SK-N-SH (cell line): ENCODE measurements at regions not wholly inside any gene's neighbourhood (a gene's known extent, or its start where the extent isn't known, plus 50 kb on each side); places are given as distances from the start of the nearest gene placed in this dataset.

Experiments used
- CTCF ChIA-PET: fragments of 300-600, 350-600 bp; formaldehyde crosslinking; extraction: SDS; loops from one replicate; lab custom pipeline; 2021; lab: Yijun Ruan, JAX
- POLR2A ChIA-PET: fragments of 350-600 bp; sonication (Branson Sonifier 250); formaldehyde crosslinking; extraction: SDS; loops from one replicate; lab custom pipeline; 2020; ENCODE audit warnings: antibody characterized with exemption, inconsistent platforms; lab: Yijun Ruan, JAX
- DNase-seq: peaks from one replicate; pipeline ENCODE4 v3.0.0; 2012
- H2AFZ ChIP-seq: fragments of 200-600 bp; sonication (generic); 2 replicates; pipeline ENCODE4 v1.8.1; 2016; ENCODE audit warnings: antibody characterized with exemption, mild to moderate bottlenecking, low read depth
- H3F3A ChIP-seq: fragments of 200-600 bp; sonication (generic); replicated peaks from 2 replicates; pipeline ENCODE3; 2016; ENCODE audit warnings: antibody characterized with exemption, mild to moderate bottlenecking; ENCODE audit not compliant: insufficient read depth
- H3K27ac ChIP-seq, 2 experiments: fragments of 200-500 bp in 1 of 2; fragments of 200-600 bp in 1 of 2; sonication (Bioruptor generic) in 1 of 2; sonication (generic), shearing (Covaris generic) in 1 of 2; 2 replicates each; pipeline versions ENCODE4 v1.5.1 to v1.6.1; 2014 to 2016; ENCODE audit warnings: low read depth in 2 of 2, inconsistent platforms in 1 of 2, low read length in 1 of 2, mild to moderate bottlenecking in 1 of 2, mixed read lengths in 1 of 2
- H3K27me3 ChIP-seq: fragments of 200-600 bp; sonication (generic), shearing (Covaris generic); 2 replicates; pipeline ENCODE4 v1.6.1; 2016; ENCODE audit warnings: mixed run types; ENCODE audit not compliant: insufficient read depth
- H3K36me3 ChIP-seq, 2 experiments: fragments of 200-500 bp in 1 of 2; fragments of 200-600 bp in 1 of 2; sonication (Bioruptor generic) in 1 of 2; sonication (generic) in 1 of 2; replicated peaks in 1 of 2; 2 replicates each; pipeline versions ENCODE3 to v1.5.1; 2014 to 2016; ENCODE audit warnings: low read length in 1 of 2, mild to moderate bottlenecking in 1 of 2; ENCODE audit not compliant: insufficient read depth in 2 of 2, control insufficient read depth in 1 of 2
- H3K4me1 ChIP-seq, 2 experiments: fragments of 200-500 bp in 1 of 2; fragments of 200-600 bp in 1 of 2; sonication (Bioruptor generic) in 1 of 2; sonication (generic), shearing (Covaris generic) in 1 of 2; 2 replicates each; pipeline versions ENCODE4 v1.5.1 to v1.6.1; 2014 to 2016; ENCODE audit warnings: low read depth in 1 of 2, low read length in 1 of 2, mixed run types in 1 of 2; ENCODE audit not compliant: insufficient read depth in 2 of 2, control insufficient read depth in 1 of 2
- H3K4me2 ChIP-seq: fragments of 200-600 bp; sonication (generic), shearing (Covaris generic); 2 replicates; pipeline ENCODE4 v1.6.1; 2017; ENCODE audit warnings: mixed run types
- H3K4me3 ChIP-seq, 2 experiments: fragments of 200-500 bp in 1 of 2; fragments of 200-600 bp in 1 of 2; sonication (Bioruptor generic) in 1 of 2; sonication (generic), shearing (Covaris generic) in 1 of 2; 2 replicates each; pipeline versions ENCODE4 v1.5.1 to v1.8.1; 2014 to 2016; ENCODE audit warnings: low read depth in 2 of 2, inconsistent platforms in 1 of 2, low read length in 1 of 2, mild to moderate bottlenecking in 1 of 2, mixed read lengths in 1 of 2, moderate library complexity in 1 of 2
- H3K79me2 ChIP-seq: fragments of 200-600 bp; sonication (generic); 2 replicates; pipeline ENCODE4 v1.8.1; 2017; ENCODE audit warnings: mild to moderate bottlenecking; ENCODE audit not compliant: insufficient read depth
- H3K9ac ChIP-seq: fragments of 200-600 bp; sonication (generic); 2 replicates; pipeline ENCODE4 v1.6.1; 2017; ENCODE audit warnings: mixed run types
- H3K9me2 ChIP-seq: fragments of 200-600 bp; sonication (generic); 2 replicates; pipeline ENCODE4 v1.6.1; 2017; ENCODE audit warnings: mixed run types
- H3K9me3 ChIP-seq: fragments of 200-600 bp; sonication (generic); 2 replicates; pipeline ENCODE4 v1.6.1; 2017; ENCODE audit warnings: mixed run types, mild to moderate bottlenecking, moderate library complexity
- H4K20me1 ChIP-seq: fragments of 200-600 bp; sonication (generic); 2 replicates; pipeline ENCODE4 v1.6.1; 2017; ENCODE audit warnings: mild to moderate bottlenecking, mixed run types; ENCODE audit not compliant: insufficient read depth
- CHD2 ChIP-seq: fragments of 150-350 bp; IDR thresholded peaks from 2 replicates; pipeline ENCODE4 v1.6.1; 2018; ENCODE audit warnings: low read length; ENCODE audit not compliant: partially characterized antibody
- CTCF ChIP-seq: fragments of 200-600 bp; sonication (generic); IDR thresholded peaks from 2 replicates; pipeline ENCODE4 v1.6.1; 2017; ENCODE audit warnings: antibody characterized with exemption, mild to moderate bottlenecking, moderate library complexity
- EZH2phosphoT487 ChIP-seq: fragments of 200-600 bp; sonication (generic); IDR thresholded peaks from 2 replicates; pipeline ENCODE4 v1.6.1; 2017; ENCODE audit warnings: low read depth, mixed run types, mild to moderate bottlenecking, antibody characterized with exemption, moderate library complexity, borderline replicate concordance
- IRF3 ChIP-seq: fragments of 150-350 bp; IDR thresholded peaks from 2 replicates; pipeline ENCODE4 v1.6.1; 2016; ENCODE audit warnings: mild to moderate bottlenecking, low read depth, low read length
- MAX ChIP-seq: IDR thresholded peaks from 2 replicates; pipeline ENCODE4 v1.4.0; 2012; ENCODE audit warnings: low read depth
- MXI1 ChIP-seq: IDR thresholded peaks from 2 replicates; pipeline ENCODE4 v1.6.1; 2012; ENCODE audit warnings: mild to moderate bottlenecking, low read depth, low read length, improper control_type of control experiment
- NRF1 ChIP-seq: IDR thresholded peaks from 2 replicates; pipeline ENCODE4 v1.6.1; 2012; ENCODE audit warnings: low read depth, mild to moderate bottlenecking, low read length
- POLR2AphosphoS5 ChIP-seq: IDR thresholded peaks from 2 replicates; pipeline ENCODE4 v1.6.1; 2012; ENCODE audit warnings: low read depth, low read length
- RCOR1 ChIP-seq: fragments of 150-350 bp; IDR thresholded peaks from 2 replicates; pipeline ENCODE4 v1.6.1; 2017; ENCODE audit warnings: antibody characterized with exemption, low read length
- SMC3 ChIP-seq: IDR thresholded peaks from 2 replicates; pipeline ENCODE4 v1.6.1; 2012; ENCODE audit warnings: low read depth, low read length, improper control_type of control experiment
- TAF1 ChIP-seq: IDR thresholded peaks from 2 replicates; pipeline ENCODE4 v1.6.1; 2012; ENCODE audit warnings: low read depth, mild to moderate bottlenecking, low read length, moderate library complexity, borderline replicate concordance
- TCF12 ChIP-seq: IDR thresholded peaks from 2 replicates; pipeline ENCODE4 v1.4.0; 2012
- USF2 ChIP-seq: fragments of 150-350 bp; IDR thresholded peaks from 2 replicates; pipeline ENCODE4 v1.6.1; 2017; ENCODE audit warnings: antibody characterized with exemption, low read length, low read depth, borderline replicate concordance
- YY1 ChIP-seq: IDR thresholded peaks from 2 replicates; pipeline ENCODE4 v1.4.0; 2012; ENCODE audit warnings: low read depth, mild to moderate bottlenecking
- WGBS: methylation state at CpG from one replicate; pipeline ENCODE4 v1.1.6; 2017; ENCODE audit warnings: low lambda C conversion rate; 5-methylcytosine and 5-hydroxymethylcytosine counted together
- TF ChIP-seq, protein P1 (sequence below): IDR thresholded peaks from 2 replicates; pipeline ENCODE4 v1.6.1; 2012; ENCODE audit warnings: mild to moderate bottlenecking, low read depth, low read length, moderate library complexity

GRCh38 chr6:163872335-163872734 lies 457.8 kb downstream of the QKI start:
- Histone ChIP-seq H3K9me2 (no peaks in the 10 kb centered on the region), H2AFZ (no peak overlapping the region), H3K9ac (no peak overlapping the region), H3K27ac (no peak overlapping the region), H3K79me2 (no peaks in the 10 kb centered on the region), H3K4me1 (no peaks in the 10 kb centered on the region; a peak in 2 of 4 replicates), H3K9me3 (no peaks in the 10 kb centered on the region), H3K4me2 (no peak overlapping the region), H3K4me3 (no peak overlapping the region), H3K36me3 (no peaks in the 10 kb centered on the region), H4K20me1 (no peaks in the 10 kb centered on the region), H3F3A (no peaks in the 10 kb centered on the region), H3K27me3 (no peaks in the 10 kb centered on the region)
- TF ChIP-seq RCOR1 (no peak), MAX (no peak), SMC3 (no peak), POLR2AphosphoS5 (no peak), YY1 (no peak), CTCF (no peak), EZH2phosphoT487 (no peak), NRF1 (no peak), TAF1 (no peak), IRF3 (no peak), MXI1 (no peak), TCF12 (no peak), USF2 (no peak), CHD2 (no peak)
- TF ChIP-seq, protein P1, sequence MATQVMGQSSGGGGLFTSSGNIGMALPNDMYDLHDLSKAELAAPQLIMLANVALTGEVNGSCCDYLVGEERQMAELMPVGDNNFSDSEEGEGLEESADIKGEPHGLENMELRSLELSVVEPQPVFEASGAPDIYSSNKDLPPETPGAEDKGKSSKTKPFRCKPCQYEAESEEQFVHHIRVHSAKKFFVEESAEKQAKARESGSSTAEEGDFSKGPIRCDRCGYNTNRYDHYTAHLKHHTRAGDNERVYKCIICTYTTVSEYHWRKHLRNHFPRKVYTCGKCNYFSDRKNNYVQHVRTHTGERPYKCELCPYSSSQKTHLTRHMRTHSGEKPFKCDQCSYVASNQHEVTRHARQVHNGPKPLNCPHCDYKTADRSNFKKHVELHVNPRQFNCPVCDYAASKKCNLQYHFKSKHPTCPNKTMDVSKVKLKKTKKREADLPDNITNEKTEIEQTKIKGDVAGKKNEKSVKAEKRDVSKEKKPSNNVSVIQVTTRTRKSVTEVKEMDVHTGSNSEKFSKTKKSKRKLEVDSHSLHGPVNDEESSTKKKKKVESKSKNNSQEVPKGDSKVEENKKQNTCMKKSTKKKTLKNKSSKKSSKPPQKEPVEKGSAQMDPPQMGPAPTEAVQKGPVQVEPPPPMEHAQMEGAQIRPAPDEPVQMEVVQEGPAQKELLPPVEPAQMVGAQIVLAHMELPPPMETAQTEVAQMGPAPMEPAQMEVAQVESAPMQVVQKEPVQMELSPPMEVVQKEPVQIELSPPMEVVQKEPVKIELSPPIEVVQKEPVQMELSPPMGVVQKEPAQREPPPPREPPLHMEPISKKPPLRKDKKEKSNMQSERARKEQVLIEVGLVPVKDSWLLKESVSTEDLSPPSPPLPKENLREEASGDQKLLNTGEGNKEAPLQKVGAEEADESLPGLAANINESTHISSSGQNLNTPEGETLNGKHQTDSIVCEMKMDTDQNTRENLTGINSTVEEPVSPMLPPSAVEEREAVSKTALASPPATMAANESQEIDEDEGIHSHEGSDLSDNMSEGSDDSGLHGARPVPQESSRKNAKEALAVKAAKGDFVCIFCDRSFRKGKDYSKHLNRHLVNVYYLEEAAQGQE = no peak
- POLR2A ChIA-PET = no interaction called here
- CTCF ChIA-PET = no interaction called here
- no peak for DNase-seq
- 40% methylated on average over 6 of the region's 6 CpGs for WGBS
